ENCODE measurements at regions not wholly inside any gene's neighbourhood (a gene's known extent, or its start where the extent isn't known, plus 50 kb on each side); places are given as distances from the start of the nearest gene placed in this dataset.

DNA sequence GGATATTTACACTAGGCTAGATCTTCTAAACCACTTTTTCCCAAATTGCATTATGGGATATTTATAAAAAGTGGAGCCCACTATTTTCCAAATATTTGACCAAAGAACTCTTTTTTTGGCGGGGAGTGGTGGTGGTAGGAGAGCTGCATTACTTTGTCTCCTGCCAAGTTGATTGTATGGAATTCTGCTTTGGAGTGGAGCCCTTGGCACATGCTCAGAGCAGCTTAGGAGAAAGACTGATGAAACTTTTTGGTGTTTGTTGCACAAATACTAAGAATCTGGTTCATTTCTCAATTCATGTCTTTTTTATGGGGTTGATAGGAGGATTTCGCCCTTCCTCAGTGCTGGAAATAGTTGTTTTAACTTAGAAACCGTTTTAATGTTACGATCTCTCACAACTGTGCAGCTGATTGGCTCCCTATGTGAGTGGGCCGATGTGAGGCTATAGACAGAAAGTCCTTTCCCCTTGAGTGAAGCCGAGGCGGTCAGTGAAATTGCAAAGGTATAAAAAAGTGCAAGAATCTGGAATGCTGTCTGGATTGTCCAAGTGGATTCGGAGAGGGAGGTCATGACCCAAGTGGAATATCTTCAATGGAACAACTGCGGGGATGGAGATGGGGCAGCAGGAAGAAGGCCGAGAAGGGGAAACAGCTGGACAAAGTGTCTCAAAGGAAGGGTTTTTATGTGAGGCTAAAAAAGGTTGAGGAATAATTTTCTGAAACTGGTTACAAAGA is 415.9 kb downstream of the FGF9 start:
- DNase-seq (ENCODE audit: low read depth), result no peak

DNA sequence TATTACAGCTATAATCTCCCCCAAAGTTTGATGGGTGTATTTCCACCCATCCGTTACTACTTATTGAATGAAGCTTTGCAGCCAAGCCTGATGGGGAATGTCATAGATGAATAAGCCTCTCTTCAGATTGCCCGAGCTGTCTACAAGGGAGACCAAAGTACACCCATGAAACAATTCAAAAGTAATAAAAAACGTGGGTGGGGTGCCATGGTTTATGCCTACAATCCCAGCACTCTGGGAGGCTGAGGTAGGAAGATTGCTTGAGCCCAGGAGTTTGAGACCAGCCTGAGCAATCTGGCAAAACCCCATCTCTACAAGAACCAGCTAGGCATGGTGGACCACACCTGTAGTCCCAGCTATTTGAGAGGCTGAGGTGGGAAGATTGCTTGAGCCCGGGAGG is 419.2 kb downstream of the FGF9 start:
- DNase-seq (ENCODE audit: low read depth), result no peak

DNA sequence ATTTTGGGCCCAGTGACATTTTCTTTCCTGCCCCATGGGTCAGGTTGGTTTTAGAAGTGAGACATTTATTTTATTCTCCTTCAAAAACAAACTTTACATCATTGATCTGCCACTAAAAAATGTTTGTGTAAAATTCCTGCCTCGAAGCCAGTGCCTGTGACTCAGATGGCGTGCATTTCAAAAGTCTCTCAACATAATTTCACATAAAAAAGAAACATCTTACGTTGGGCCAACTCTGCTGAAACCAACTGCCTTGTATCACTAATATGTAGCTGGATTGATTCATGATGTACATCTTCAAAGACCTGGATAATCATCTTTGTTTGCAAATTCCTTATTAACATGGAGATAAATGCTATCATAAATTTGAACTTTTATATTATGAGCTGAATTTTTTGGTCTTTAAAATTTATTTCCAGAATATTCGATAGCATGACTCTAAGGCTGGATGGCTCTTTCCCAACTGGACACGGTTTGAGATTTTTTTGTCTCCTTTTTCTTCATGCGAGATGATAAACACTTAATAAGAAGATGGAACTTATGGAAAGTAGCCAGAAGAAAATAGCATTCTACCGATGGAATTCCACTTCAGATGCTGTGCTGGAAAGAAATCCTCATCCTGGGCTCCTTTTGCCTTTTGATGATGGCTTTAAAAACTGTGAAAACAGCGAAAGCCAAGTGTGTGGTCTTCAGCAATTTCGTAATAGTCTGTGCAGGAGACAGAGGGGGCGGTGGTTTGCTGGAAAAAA is 420.5 kb downstream of the FGF9 start:
- DNase-seq (ENCODE audit: low read depth), result no peak

DNA sequence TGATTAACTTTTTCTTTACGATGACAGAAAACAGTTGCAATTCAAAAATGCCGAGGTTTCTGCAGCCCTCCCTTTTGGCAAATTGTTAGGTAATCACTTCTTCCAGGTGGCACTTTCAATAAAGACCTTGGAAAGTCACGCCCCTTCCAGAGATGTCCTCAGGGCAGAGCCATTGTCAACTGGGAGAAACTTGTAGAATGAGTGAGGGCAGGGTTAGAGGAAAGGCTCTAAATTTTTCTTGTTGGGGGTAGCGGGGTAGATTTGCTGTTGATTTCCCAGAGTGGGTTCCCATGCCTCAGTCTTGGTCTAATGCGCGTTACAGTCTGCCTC is 421.1 kb downstream of the FGF9 start:
- DNase-seq (ENCODE audit: low read depth), result no peak

DNA sequence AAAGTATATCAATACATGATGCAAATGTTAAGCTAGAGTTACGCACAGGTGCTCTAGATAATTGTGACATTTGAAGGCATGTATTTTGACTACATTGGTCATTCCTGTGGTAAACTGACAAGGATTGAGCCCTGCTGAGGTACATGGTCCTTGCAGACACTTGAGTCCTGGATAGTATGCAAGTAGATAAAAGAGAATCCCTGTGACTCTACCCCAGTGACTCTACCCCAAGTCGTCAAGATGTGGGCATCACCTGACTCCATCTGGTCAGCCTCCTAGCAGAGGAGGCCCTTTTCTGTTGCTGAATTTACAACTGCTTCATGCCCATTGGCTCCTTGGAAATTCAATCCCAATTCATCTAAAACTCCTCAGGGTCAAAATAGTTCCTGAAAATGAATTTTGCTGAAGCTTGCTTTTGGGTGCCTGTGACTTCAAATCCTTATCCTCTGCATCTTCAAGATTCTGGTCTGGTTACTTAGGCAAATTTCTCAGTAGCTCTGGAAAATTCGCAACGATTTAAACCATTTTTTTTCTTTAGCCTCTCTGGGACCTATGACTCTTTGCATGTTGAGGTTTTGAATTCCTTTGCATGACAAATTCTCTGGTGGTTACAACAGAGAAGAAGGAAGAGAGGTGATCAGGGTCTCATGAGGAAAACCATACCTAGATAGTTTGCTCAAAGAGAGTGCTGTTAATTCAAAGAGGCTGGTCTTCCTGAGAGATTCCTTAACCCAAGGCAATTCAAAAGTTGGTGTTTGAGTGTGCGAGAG is 422.1 kb downstream of the FGF9 start:
- no peak for DNase-seq (ENCODE audit: low read depth)

DNA sequence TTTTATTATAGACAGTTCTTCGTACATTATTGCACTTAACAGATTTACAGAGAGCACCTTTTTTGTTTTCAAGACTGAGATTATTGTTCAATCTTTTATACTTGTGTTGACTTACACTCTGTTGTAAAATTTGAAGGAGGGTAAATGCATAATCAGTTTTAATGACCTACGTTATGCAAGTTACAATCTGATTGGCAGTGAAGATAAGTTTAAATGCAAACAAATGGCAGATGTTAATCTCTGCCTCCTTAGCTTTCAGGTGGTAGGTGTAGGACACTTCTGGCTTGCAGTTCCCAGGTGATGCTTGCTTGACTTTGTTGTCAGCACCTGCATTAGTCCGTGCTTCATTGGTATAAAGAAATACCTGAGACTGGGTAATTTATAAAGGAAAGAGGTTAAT is 424.9 kb downstream of the FGF9 start:
- no peak for DNase-seq (ENCODE audit: low read depth)

DNA sequence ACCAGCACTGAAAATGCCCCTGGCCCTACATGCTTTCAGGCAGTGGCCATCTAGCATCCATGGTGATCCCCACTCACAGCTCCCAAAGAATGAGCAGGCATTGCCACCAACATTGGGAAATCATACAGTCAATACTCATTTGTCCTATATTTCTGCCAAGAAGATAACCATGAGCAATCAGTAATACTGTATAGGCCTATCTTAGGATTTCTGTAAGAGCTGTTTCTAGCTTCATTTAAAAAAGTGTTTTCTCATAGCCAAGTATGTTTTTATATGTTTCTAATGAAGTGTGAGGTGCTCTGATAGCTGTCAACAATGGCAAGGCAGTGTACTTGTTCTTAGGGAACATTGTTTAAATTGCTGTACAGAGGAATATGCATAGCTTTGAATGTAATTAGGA is 428.7 kb downstream of the FGF9 start:
- no peak for DNase-seq (ENCODE audit: low read depth)

DNA sequence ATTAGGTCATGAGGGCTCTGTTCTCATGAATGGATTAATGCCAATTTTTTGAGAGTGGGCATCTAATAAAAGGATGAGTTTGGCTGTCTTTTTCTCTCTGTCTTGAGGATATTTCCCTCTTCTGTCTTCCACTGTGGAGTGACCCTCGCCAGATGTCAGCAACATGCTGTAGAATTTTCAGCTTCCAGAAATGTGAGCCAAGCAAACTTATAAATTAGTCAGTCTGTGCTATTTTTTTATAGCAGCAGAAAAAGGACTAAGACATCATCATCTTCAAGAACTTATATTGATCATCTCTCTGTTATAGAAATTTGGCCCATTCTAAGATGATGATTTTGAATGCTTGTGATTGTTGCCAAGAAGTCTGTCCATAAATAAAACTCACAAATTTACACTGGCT is 431.4 kb downstream of the FGF9 start:
- DNase-seq (ENCODE audit: low read depth), result no peak

DNA sequence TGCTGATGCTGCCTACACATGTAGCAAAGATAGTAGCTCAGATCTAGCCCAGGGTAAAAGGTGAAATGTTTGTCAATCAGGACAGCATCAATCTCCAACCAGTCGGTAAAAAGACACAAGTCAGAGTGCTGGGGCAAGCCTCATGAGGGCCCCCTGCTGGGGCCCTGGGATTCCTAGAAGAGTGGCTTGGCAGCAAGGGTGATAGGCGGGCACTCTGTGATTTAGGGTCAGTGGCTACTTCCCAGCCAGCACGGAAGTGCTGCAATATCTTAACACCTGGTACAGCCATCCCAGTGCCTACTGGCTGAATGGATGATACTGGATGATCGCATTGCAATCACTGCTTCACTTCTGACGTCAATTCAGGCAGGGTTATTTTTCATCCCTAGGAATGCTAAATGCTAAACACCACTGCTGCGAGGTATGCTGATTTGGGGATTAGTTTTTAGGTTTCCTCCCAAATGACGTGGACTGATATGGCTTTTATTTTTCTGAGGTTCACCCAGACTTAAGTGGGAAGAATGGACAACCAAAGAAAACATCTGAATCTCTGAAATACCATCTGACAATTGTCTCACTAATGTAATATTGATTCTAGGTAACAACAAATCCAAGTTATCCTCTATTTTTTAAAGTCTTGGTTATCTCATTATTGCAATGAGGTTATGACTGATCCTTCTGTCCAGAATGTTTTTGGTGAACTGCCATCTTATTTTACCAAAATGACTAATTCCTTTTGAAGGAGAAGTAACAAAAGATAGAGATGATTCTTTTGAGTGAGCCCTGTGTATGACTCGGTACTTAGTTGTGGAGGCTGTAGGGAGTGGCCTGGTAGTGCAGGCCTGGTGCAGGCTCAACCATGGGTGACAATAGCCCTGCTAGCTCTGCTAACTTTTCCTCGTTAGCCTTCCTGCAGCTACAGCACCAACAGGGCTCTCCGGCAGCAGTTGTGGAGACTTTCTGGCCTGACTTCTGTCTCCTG is 432.5 kb downstream of the FGF9 start:
- DNase-seq (ENCODE audit: low read depth), result no peak

DNA sequence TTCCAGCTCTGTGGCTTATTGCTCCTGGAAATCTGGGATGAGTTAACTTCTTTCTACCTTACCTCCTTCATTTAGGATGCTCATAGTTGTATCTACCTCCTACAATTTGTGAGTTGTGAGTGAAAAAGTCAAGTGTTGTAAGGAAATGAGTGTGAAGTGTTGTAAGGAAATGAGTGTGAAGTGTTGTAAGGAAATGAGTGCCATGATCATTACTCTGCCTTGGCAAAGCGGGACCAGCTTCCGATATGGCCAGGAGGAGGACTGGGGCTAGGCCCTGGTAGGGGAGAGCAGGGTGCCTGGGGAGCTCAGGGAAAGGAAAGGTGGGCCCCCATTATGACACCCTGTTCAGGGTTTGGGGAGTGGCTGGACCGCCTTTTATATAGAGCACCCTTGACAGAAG is 435.2 kb downstream of the FGF9 start:
- DNase-seq (ENCODE audit: low read depth), result no peak

DNA sequence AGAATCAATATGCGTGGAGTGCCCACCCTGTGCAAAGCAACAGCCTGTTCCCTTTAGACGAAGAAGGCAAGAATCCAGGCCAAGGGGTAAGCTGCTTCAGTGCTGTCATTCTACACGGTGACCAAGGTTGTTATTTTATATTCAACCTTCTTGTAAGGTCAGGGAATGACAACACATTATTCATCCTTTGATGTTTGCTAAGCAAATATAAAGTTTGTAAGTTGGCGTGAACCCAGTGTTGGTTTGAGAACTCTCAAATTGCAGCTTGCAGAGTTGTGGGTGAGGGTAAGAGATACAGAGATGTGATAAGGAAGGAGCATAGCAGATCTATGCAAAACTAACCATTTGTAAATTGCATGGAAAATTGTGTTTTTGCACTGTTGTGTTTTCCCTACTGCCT is 436.7 kb downstream of the FGF9 start:
- no peak for DNase-seq (ENCODE audit: low read depth)

DNA sequence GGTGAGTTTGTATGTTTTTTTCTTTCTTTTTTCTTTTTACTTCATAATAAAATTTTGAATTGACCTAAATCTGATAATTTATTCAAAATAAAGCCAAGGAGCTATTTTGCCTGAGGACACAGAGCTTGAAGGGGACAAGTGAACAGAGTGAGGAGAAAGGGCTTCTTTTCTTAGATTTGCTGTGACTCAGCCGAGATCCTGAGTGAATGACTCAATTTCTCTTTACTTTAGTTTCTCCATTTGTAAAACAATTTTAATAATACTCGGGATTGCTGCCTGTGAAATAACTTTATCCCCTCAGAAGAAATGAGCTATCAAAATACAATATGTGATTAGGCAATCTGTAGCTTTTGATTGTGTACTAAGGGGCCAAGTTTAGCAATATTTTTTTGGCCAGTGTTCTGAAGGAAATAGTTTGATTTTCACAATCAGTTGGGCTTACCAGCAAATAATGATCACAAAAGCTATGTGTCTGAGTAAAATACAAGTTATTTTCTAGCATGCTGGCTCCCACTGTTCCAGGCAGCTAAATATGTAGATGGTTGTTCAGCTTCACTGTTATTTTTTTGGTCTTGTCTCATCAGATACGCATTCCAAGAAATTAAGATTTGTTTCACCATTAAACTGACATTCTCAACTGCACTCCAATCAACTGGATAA is 437.5 kb downstream of the FGF9 start:
- DNase-seq (ENCODE audit: low read depth), result no peak

DNA sequence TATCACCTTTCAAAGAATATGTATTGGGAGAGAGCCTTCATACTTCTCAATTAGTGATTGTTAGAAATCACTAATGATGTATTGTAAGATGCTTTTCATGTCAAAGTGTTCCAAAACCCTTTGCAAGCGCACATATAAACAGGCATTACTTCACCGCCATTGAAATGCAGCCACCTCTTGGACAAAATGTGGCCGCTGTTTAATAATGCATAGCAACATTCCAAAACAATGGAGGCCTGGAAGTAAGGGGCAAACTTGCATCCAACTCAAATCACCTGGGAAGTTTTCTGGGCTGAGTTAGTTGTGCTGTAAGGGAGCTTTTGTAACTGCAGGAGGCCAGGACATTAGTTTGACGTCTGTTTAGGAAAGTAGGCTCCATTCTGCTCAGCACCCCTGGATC is 438.1 kb downstream of the FGF9 start:
- no peak for DNase-seq (ENCODE audit: low read depth)

DNA sequence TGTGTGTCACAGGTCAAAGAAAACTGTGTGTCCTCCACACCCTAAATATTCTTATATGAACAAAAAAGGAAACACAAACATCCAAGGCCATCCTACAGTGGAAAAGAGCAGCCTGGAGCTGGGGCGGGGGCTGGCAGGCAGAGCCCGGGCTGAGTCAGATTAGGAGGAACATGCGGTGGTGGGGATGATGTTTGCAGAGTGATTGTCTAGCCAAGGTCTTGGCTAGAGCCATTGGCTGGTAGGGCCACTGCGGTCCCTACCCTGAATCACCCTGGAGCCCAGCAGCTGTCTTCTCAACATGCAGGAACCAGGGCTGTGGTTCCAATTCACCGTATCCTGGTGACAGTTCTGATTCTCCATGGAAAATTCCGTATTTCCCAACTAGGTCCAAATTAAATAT is 439.5 kb downstream of the FGF9 start:
- DNase-seq (ENCODE audit: low read depth), result peak; percentile 10

DNA sequence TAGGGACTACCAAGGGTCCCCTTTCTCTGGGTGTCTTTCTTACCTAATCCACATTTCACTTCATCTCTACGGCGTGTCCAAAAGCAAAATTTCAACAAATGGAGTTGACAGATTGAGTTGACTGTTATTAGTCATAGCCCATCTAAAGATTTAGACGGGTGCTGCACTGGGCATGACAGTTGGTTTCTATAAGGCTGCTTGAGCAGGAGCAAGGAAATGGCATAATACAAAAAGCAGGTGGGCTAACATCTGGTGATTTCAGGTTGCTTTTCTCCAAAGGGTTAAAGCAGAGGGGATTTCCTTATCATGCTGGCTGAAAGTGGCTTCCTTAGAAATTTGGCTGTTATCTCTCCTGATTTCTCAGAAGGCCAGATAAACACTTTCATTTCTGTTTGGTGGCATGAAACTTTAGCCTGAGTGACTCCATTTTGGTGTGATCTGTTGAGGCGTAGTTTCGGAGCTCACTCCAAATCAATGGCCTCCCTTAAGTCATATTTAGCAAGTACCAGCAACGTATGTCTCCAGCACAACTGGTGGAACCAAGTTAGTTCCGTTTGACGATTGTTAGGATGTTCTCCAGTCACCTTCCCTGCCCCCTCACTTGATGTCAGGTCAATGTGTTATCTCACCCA is 440.4 kb downstream of the FGF9 start:
- DNase-seq (ENCODE audit: low read depth), result no peak

DNA sequence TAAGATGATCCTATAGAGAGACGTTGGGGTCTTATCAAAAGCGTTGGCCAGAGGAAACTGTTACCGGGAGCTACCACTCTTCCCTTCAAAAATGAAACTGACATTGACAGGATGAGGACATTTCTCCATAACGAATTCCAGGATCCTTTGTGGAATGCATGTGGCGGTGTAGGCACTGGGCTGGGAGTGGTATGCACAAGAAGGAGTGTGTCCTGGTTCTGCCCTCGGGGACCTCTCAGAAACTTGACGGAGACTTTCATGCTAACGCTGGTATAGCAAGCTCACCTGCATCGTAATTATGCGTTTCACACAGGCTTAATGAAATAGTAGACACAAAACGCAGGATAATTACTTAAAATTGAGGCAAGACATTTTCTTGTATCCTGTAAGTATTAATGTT is 441.1 kb downstream of the FGF9 start:
- DNase-seq (ENCODE audit: low read depth), result no peak

DNA sequence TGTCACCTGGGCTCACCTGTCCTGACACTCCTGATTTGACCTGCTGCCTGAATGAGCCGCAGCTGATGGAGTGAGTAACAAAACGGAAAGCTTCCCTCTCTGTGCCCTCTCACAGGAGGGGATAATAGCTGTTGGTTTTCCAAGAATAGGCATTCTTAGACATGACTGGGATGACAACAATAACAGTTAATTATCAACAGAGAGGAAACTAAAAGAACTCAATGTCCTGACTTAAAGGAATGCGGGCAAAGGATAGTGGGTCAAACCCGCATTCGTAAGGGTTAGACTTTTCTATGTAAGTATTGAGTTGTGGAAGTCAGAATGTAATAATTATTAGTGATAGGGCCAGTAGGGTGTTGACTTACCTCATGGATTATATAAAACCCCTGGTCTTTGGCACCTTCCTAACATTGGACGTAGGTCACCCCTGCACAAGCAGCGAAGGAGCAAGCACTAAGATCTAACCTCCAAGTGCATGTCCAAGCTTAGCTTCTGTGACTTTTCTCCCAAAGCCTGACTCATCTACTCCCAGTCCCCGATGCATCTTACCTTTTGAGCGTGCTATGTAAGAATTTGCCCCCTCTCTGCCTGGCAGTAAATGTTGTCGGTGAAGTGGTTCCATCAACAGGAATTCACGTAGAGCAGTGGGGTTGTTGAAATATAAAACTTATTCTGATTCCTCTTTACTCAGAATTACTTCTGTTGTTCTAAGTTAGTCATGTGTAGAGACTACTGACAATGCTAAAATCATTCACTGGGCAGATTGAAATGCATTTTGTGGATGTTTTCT is 442.3 kb downstream of the FGF9 start:
- DNase-seq (ENCODE audit: low read depth), result no peak

DNA sequence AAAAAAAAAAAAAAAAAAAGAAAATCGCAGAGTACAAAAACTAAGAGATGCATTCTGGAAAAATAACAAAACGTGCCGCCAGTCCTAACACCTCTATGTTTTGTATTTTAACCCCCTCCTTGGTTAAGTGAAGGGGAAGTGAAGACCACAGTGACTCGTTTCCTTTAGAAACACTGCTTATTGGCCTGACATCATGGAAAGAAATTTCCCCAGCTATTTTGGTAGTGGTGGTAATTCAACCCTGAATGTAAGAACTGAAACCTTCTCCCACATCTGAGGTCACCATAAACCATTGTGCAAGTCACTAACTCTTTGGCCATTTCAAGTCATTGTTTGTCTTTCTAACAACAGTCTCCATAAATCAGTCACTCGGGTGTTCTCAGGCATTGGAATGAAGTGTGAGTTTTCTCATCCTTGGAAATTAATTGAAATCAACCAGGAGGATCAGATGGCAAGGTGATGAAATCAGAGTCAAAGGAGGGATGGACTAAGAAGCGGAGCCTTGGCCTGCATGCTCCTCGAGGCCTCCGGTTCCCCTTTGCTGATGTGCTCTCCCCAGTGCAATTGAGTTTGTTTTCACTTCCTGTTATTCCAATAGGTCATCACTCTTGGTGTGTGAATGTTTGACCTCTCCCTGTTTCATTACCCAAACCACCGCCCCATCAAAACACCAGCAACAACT is 443.9 kb downstream of the FGF9 start:
- no peak for DNase-seq (ENCODE audit: low read depth)

DNA sequence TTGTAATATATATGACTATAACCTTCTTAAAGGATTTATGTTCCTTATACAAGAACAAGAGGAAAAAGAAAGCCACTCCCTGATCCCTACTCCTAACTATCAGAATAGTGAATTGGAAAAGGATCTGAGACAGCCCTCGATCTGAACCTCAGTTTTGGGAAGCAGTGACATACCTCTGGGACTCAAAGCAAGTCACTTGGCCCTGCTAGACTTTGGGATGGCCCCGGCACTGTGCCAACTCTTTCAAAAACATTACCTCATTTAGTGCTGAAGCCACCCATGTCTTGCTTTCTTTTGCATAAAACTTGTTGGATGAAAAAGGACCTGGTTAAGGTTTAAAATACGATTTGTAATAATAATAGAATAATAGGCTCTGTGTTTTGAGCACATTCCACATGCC is 447.3 kb downstream of the FGF9 start:
- no peak for DNase-seq (ENCODE audit: low read depth)
